G401.6 (cell line): ENCODE measurements at regions not wholly inside any gene's neighbourhood (a gene's known extent, or its start where the extent isn't known, plus 50 kb on each side); places are given as distances from the start of the nearest gene placed in this dataset.

Experiments
- FAIRE-seq: peaks from 2 replicates; lab custom pipeline; 2012; peaks lifted over from hg19 to GRCh38; lab: Jason Lieb, UNC

DNA sequence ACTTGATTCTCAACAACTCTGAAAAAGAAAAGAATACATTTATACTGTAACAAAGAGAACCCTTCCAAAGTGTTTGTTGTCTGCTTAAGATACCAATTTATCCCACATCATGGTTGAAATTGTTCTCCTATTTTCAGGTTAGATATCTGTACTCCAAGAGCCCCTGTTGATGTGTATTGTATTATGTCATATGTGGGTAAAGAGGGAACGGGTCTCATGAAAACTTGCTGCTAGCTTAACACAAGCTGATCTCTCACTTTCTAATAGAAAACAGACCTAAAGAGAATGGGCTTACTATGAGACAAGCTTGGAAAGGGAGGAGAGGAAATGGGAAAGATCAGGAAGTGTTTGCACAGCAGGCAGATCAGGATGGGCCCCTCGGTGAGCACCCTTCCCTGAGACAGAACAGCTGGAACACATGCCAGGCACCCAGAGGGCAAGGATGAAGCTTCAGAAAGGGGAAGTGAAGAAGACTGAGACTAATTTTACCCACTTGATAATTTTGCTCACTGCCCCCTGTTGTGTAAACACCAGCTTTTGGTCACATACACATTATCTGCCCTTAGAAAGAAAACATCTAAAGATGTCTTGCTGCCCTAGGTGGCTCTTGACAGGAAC lies 747.9 kb upstream of the CCDC54 start:
- FAIRE-seq: no peak

DNA sequence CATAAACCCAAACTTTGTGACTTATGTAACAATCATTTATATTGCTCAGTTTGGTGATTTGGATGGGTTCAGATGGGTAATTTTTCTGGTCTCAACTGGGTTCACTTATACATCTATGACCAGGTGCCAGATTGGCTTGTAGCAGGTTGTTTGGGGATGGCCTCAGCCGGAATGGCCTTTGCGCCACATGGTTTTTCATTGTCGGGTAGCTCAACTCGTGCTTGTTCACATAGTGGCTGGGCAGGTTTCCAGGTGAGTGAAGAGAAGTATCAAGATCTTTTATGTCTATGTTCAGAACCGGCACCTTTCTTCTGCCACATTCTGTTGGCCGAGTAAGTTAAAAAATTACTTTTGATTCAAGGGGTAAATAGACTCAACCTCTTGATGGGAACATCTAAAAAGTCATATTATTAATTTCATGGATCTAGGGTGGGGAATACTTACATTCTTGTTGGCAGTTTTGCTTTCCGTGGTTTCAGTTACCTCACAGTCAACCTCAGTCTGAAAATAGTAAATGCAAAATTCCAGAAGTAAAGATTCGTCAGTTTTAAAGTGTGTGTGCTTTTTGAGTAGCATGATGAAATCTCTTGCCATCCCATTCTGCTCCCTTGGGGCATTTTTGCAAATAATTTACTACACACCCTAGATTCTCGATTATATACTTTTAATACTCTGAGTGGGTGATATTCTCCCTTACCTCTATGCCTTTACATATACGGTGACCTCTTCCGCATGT lies 745.7 kb upstream of the CCDC54 start:
- no peak for FAIRE-seq

DNA sequence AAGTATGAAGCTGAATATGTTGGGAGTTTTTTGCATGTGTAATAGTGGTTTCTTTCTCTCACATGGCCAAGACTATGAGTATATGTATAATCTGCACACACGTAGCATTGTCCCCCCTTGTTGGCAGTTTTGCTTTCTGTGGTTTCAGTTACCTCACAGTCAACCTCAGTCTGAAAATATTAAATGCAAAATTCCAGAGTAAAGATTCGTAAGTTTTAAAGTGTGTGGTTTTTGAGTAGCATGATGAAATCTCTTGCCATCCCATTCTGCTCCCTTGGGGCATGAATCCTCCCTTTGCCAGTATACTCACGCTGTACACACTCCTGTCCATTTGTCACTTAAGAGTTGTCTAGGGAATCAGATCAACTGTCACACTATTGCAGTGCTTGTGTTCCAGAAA lies 742.0 kb upstream of the CCDC54 start:
- FAIRE-seq: no peak

DNA sequence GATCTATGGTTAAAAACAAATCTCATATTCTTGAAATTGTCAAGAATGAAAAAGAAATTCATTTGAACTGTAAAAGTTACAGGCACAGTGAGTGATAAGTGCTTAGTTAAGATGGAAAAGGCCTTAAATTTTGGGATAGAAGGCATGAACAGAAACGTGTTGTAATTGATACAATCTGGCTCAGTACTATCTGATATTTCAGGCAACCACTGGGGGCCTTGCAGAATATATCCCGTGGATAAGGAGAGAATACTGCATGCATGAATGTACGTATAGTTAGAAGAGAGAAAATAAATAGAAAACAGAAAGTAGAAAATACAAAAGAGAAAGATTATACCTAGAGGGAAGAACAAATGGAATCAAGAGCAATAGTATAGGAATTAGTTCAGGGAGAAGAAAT lies 741.4 kb upstream of the CCDC54 start:
- no peak for FAIRE-seq

DNA sequence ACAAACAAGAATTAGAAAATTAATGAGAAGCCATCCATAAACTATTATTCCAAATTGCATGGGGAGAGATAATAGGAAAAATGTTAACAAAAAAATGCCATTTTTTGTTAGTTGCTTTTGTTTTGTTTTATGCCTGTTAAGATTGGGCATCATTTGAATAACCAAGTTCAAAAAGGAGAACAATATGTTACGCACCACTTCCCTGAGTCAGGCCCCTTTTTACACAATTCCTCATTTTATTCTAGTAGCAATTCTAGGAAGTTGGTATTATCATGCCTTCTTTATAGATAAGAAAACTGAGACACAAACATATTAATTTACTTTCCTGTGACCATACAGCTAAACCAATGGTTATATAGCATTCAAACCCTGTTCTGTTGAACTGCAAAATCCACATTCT lies 736.9 kb upstream of the CCDC54 start:
- no peak for FAIRE-seq

DNA sequence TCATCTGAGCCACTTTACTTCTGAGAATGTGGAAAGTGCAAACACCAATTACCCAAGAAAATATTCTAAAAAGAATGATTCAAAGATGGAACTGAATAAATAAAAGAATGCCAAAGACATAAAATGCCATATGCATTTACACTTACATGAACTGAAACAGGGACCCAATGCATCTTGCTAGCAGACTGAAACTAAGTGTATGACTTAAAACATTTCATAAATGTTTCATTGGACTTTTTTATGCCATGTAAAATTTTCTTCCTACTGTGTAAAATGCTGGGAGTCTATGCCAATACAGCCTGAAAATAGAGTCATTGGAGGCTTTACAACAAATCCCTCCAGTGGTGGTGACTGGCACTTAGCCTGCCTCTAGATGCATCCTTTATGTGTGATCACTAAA lies 735.1 kb upstream of the CCDC54 start:
- FAIRE-seq: no peak

DNA sequence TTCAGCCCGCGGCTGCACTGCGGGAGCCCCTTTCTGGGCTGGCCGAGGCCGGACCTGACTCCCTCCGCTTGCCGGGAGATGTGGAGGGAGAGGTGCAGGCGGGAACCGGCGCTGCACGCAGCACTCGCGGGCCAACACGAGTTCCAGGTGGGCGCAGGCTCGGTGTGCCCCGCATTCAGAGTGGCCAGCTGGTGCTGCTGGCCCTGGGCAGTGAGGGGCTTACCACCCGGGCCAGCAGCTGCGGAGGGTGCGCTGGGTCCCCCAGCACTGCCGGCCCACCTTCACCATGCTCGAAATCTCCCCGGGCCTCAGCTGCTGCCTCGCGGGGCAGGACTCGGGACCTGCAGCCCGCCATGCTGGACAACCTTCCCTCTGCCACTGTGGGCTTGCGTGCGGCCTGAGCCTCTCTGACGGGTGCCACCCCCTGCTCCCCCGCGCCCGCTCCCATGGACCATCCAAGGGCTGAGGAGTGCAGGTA lies 733.5 kb upstream of the CCDC54 start:
- no peak for FAIRE-seq

DNA sequence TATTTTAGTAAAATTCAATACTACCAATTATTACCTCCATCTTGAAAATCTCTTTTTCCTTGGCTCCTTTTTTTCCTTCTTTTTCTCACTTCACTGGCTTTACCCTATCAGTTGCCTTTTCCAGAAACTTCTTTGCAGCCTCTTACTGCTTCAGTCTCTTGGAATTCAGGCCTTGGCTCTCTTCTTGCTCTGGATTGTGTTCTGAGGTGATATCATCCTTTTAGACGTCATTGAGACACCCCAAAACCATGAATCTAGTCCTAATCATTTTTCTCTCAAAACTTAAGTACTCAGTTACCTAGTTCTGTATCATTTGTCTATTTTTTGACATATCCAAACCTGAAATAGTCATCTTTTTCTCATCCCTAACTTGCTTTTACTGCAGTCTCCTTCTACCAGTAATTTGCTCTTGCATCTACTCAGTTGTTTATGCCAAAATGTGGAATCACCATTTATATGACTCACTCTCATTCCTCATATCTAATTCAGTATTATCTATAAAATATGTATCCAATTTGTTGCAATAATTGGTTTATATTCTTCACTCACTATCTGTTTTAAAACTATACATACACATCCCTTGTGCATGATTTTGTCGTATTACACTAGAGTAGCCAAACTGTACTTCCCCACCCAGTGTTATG lies 703.2 kb upstream of the CCDC54 start:
- FAIRE-seq: no peak

DNA sequence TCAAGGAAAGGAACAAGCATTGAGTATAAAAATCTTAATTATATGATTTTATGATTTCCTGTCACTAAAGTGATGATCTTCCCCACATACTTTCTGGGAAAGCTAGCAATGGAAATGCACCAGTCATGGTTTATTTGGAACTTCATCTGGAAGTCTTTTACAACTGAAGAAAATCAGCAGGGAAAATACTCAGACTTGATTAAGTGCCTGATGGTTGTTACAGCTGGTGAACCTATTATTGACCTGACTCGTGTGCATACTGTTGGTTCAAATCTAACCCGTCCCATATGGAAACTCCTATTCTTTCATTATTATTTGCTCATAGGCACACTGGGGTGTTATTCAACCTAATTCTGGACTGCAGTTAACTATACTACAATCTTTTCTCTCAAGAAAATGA lies 701.8 kb upstream of the CCDC54 start:
- FAIRE-seq: no peak

DNA sequence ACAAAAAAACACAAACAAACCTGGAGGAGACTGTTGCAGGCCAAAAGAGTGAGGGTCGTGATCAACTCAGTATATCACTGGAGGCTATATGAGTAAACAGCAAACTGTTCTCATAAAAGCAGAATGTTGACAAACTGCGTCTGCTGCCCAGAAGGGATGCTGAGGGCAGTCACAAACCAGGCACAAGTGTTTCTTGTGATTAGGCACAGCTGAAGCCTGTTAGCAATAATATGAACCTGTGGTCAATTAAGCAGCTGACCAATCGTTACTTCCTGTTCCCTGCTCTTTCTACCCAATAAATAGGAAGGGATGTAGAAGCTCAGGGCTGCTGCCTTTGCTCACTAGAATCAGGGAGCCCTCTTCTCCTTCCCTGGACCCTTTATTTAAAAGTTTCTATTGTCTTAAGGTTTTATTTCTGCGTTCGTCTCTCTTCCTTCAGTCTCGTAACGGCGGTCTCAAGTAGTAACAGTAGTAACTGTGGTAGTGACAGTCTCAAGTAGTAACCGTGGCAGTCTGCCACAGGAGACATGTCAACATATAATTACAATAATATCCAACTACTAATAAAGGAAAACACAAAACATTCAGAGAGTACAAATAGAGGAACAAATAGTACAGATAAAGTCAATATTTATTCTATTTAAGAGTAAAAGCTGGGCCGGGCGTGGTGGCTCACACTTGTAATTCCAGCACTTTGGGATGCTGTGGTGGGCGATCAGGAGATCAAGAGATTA lies 698.4 kb upstream of the CCDC54 start:
- no peak for FAIRE-seq

DNA sequence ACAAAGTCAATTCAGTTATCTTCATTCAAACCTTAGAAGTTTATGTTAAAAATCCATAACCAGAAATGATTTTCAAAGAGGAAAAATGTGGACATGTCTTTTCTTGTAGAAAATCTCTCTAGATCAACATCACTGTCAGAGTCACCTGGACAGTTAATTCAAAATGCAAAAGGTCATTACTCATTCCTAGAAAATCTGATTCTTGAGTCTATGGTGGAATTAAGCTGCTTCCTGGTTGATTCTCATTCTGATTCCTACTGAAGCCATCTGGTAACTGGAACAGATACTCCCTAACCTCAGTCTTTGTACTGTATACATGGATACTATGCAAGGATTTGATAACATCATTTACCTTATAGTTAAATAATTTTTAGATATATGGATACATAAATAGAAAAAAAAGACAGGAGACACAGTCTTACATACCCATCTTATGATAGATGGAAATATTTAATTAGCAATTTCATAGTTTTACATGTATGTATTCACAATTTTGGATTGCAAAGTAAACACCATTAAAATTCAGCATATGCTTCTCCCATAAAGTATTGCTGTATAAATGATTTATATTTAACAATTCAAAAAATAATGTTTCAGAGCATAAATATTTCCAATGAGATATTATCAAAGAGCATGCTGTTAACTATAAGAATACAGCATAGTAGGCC lies 693.2 kb upstream of the CCDC54 start:
- FAIRE-seq: no peak

DNA sequence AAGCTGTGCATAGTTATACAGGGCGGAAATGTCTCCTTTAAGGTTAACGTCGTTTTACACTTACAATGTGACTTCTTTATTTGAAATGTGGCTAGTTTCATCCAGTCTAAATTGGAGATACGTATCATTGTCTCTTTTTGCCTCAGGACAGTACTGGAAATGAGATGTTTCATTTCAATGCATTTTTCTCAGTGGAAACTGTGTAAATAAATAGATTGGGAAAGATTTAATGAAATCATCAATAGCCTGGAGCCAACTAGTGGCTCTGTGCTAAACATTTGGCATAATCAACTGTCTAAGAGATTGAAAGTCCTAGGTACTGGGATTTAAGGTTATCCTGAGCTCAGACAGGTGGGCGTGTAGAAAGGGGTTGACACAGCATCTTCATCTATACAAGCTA lies 691.5 kb upstream of the CCDC54 start:
- FAIRE-seq: no peak

DNA sequence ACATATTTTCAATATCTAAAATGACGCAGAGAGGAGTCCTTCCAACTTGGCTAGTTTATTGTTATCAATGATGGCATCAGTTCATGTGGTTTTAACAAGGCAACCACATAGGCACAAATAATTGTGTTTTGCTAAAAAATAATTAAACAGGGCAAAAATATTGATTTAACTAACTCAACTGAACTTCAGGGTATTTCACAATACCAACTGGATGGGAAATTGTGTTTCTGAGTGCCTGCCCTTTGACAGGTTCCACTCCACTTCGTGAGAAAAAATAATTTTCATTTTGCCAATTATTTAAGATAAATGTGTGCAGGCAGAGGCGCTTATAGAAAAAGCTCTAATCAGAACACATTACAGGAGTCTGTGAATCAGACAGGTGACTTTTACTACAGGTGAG lies 689.3 kb upstream of the CCDC54 start:
- no peak for FAIRE-seq

DNA sequence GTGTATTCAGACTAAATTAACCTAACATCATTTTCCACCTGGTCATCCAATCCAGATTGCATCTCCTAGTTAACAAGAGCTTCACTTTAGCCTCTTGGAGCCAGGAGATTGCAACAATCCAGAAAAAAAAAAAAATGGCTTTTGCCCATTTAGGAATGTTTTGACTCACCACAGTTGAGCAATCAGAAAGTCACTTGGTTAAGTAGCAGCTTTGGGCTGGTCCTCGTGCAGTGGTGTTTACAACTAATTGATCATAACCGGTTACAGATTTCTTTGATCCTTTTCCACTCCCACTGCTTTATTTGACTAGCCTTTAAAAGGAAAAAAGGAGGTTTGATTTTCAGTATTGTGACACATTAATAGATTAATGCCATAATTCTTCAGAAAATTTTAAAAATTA lies 688.8 kb upstream of the CCDC54 start:
- no peak for FAIRE-seq

DNA sequence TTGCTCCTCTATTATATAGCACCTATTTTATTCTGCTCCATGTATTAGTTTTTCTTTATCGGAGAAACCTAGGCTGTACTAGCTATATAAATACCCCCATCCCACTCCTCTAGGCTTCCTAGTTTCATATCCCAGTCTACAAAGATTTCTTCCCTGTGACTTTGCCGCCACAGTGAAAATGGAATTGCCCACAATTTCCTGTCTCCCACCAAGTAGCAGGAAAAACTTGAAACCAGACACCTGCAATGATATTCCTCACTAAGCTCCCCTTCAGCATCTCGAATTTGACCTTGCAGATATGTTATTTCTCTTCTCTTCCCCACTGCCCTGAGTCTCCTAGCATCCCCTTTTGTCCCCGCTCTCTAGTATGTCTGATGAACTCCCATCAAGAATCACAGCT lies 685.8 kb upstream of the CCDC54 start:
- FAIRE-seq: no peak

DNA sequence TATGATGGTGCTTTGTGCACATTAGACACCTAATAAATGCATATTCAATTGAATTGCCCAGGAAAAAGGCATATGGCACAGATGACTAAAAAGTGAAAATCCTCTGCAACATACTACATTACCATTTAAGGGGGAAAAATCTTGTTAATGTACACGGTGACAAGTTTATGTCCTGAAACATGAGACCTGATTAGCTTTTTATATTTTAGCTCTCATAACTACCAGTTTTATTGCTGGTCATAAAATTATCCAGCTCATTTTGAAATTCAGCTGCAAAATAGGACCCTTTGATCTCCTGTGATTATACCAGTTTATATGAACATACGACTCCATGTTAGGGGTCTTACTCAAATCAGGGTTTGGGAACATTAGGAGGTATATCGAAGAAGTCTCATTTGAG lies 684.6 kb upstream of the CCDC54 start:
- FAIRE-seq: no peak

DNA sequence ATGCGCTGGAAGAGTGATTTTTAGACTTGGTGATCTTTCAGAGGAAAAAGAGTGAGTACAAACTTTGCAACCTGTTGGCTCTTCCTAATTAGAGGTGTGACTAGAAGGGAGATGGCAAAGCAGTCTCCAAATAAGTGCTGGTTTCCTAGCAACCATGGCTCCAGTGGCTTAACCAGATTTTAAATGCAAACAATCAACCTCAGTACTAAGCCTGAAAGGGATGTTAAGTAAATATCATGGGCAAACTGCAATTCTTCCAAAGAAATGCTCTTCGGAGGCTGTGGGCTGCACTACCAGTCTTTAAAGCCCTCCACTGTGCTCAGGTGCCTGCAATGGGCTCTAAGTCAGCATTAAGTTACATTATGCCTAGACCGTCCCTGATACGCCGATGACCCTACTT lies 678.1 kb upstream of the CCDC54 start:
- FAIRE-seq: no peak

DNA sequence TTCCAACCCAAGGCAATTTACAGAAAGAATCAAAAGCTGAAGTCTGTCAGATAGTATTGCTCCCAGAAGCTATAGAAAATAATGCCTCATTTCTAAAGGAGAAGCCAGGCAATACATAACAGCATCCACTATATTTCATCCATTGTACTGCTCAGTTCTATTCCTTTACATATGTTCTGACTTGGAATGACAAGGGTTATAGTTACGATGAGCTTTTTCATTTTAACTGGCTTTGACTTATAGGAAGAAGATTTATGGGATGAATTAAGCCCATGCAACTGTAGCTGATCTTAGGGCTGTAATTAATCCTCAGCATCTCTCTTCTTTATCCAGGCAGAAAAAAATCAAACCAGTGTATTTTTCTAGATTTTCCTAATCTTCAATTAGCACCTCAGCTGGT lies 676.3 kb upstream of the CCDC54 start:
- FAIRE-seq: no peak

DNA sequence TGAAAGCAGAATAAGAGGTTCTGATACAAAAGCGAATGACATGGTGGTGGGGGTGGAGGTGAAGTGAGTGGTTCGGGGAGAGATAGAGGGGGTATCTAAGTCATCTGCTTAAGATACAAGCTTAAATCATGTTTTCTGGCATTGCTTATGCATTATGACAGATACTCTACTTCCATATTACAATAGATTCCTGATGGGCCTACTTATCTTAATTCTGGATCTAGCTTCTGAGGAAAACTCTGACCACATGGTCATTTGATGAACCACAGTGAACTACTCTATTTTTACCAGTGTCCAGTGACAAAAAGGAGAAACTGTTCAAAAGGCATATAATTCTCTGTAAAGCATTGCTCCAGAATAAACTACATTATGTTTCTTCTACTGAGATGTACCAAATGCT lies 673.7 kb upstream of the CCDC54 start:
- FAIRE-seq: no peak

DNA sequence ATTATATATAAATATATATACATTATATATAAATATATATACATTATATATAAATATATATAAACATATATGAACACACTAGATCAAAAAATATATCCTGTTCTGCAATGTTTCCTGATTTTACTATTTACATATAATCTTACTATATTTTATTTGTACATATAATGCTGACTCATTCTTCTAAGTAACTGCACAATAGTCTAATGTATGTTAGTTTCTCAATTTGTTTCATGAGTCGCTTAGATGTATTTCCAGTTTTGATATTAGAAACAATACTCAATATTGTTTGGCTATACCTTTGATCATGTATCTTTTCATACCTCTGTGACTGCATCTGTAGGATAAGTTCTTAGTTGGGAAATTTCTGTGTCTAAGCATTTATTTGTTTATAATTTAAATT lies 669.9 kb upstream of the CCDC54 start:
- no peak for FAIRE-seq

DNA sequence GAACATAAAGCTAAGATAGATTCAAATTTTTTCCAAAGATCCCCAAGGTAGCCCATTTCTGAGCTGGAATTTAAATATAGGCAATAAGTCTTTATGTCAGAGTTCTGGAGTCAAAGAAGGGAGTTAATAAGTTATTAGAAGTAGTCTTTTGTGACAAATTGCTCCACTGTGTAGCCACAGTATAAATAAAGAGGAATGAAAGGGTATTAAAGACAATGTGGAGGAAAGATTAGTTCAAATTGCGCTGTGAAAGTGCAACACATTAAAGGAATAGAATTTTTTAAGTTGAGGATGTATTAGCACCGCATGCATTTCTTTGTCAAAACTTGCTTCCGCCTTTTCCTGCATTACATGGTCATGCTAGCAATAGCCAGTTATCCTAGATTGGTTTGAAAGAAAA lies 666.6 kb upstream of the CCDC54 start:
- FAIRE-seq: no peak

DNA sequence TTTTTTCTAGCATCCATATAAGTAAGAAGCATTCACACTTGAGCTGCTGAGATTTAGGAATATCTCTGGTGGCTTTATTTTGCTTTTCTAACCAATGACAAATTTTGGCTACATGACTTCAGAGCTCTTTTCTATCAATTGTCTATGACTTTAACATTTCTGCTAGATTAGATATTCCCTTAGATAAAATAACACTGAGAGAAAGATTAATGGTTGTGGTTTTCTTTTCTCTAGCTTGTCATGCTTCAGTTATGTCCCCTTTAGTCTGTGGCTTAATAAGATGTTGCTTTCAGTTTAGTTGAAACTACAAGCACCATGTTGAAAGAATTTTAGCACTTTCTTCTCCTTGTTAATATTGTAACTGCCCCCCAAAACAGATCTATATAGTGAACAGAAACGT lies 665.6 kb upstream of the CCDC54 start:
- no peak for FAIRE-seq

DNA sequence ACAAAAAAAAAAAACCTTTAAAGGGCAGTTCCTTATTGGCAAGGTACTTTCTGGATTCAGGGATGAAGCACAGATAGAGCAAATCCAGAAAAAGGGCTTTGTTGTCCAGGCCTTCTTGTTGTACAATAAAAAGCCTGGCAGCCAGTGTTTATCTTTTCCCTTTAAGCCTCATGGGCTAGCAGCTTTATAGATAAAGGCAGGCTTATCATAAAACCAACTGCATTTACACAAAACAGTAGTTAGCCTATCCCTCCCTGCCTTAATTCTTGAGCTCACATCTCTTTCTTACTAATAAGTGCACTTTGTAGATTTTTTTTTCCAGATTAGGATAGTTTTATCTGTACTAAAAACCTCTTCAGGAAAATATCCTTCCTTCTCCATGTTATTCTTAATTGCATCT lies 662.8 kb upstream of the CCDC54 start:
- no peak for FAIRE-seq
